COLO668 (cell line): ENCODE measurements at regions not wholly inside any gene's neighbourhood (a gene's known extent, or its start where the extent isn't known, plus 50 kb on each side); places are given as distances from the start of the nearest gene placed in this dataset.
"Not testable (repeated sequence)": the region's sequence is repeated elsewhere in the genome, so short reads cannot be mapped to it uniquely, and the experiment has no call there.

Experiments
- DNase-seq: peaks from one replicate; lab custom pipeline; 2025; ENCODE audit not compliant: unreplicated experiment; lab: John Stamatoyannopoulos, UW

DNA sequence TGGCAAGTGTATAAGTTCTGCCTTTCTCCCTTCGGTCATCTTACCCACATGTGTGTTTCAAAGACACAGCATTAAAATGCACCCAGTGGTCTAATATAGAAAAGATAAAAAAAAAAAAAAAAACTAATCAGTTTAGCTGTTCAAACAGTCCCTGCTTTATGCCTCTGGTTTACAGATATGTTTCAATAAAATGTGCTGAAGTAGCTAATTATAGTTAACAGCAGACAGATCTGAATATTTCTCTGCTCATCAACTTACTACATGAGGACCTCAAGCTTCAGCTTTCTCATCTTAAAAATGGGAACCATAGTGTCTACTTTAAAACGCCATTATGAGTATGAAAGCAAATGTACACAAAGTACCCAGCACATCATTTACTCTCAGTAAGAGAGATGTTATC, 280.6 kb upstream of the DEFB112 start:
- no peak for DNase-seq

DNA sequence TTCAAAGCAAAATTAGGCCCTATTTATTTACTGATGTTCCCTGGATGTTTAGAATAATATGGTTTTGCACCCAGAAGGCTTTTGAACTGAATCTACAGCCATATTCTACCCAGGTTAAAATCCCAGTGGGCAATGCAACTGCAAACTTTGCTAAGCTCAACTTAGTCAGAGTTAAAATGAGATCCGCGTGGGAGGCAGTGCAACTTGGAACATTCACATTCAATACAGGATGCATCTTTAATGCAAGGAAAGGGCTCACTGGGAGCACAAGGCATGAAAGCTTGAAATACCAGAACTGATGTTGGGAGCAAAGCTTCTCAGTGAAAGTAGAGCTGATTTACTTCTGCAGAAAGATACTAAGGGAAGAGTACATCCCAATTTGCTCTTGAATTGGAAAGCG, 281.2 kb upstream of the DEFB112 start:
- DNase-seq, result no peak

DNA sequence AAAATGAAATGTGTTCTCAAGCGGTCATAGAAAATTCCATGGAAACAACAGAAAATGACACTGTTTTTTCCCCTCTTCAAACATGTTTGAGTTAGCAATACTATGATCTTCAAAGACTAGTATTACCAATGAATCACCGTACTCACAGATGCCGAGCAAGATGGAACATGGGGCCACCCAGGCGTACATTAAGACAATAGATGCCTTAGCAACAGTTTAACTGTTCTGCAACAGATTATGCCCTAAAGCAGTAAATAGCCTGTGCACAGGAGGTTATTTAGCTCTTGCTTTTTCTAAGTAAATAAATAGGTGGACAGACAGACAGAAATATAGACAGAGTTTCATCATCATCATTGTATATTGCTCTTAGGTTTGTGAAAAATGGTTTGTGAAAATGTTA, 284.0 kb upstream of the DEFB112 start:
- DNase-seq, result no peak

DNA sequence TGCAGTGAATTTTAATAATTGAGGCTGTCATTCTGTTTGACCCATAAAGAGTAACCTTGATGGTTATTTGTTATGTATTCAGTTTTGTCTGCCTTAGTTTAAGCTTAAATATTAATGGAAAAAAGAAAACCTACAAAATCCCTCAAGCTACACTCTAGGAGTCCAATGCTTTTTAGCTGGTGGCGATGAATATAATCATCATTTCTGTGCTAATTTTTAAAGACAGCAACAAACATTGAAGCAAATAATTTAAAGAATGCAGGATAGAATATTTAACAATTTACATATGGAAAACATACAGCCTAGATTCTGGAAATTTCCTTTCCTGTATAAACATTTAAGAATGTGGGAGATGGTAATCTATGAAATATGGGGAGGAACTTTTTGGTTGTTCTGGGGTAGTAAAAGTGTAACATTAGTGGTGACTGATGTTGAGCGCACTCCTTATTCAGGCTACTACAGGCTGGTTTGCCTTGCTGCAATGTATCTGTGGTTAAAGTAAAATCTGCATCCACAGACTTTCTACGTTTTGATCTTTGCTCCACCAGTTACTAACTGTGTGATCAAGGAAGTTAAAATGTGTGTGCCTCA, 287.9 kb upstream of the DEFB112 start:
- DNase-seq, result no peak

DNA sequence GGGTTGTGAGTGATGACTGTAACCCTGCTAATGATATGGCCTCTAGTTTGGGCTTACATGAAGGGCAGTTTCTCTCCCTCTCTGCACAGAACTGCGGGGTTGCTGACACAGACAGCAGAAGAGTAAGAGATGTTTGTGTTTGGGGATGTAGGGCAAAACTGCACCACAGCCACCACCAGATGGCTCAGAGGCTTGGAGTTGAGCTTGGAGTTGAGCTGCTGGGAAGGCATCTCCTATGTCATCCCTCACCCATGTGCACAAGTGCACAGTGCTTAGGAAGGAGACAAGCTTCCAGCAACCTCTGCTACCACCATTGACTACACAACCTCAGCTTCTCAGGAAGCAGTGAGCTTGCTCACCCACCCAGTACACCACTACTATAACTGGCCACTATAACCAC, 303.9 kb upstream of the DEFB112 start:
- no peak for DNase-seq

DNA sequence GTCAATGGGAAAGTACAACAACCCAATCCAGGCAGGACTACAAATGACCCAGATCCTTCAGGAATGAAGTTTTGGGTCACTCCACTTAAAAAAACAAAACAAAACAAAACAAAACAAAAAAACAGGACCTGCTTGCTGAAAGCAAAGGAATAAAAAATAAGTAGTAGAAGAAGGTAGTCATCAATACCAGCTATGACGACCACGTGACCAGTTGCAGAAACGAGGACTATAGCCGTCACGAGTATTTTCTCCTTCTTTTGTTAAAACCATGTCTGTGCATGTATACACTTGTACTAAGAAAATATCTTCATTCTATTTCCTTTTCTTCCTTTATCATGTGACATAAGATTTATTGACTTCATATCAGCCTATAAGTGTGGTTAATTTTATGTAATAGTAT, 308.4 kb upstream of the DEFB112 start:
- no peak for DNase-seq

DNA sequence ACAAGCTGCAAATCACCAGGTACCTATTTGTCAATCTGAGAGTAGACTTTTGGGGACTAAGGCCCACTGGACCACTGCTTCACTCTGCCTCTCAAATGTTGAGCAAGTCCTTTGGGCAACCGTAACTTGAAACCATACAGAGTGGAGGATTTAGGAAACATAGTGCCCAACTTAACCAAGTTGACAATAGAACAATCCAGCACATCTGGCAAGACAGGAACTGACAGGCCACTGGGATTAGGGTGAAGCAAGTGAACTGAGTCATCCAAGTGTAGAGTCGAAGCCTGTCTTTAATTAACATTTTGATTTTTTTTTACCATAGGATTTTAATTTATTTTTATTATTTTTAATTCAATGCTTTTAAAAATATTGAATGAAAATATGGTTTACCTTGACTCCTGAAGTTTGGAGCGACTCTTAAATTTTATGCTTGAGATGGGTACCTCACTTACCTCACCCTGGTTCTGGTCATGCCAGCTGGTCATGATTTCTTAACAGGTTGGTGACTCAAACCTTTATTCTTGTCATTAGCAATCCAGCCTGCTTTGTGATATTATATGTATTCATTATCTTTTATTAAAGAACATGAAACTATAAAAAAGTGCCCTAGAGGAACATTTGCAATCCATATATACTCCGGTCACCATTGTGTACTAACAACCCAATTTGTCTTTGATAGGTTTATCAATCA, 312.1 kb upstream of the DEFB112 start:
- DNase-seq, result no peak

DNA sequence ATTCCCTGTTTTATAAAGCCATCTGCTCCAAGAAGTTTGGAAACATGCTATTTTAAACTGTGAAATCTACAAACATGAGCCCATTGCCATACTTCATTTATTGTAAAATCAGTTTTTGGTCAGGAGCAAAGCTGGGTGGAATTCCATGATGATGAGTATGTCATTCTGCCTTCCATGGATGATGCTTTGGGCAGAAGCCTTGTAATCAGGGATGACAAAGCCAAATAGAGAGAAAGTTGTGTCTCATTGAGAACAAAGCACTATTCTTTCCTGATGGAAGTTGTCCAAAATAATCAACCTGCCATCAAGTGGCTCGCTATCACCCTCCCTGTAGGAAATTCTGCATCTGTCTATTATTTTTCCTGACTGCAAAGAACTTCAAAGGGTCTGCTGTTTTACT, 313.0 kb upstream of the DEFB112 start:
- no peak for DNase-seq

DNA sequence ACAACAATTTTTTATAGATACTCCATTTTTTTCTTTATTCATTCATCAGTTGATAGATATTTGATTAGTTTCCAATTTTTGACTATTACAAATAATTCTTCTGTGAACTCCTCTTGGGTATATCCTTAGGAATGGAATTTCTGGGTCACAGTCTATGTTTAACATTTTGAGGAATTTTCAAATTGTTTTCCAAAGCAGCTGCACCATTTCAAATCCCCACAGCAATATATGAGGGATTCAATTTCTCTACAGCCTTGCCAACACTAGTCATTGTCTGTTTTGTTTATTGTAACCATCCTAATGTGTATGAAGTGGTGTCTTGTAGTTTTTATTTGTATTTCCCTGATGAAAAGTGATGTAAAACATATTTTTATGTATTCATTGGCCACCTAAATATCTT, 320.3 kb upstream of the DEFB112 start:
- DNase-seq, result no peak

DNA sequence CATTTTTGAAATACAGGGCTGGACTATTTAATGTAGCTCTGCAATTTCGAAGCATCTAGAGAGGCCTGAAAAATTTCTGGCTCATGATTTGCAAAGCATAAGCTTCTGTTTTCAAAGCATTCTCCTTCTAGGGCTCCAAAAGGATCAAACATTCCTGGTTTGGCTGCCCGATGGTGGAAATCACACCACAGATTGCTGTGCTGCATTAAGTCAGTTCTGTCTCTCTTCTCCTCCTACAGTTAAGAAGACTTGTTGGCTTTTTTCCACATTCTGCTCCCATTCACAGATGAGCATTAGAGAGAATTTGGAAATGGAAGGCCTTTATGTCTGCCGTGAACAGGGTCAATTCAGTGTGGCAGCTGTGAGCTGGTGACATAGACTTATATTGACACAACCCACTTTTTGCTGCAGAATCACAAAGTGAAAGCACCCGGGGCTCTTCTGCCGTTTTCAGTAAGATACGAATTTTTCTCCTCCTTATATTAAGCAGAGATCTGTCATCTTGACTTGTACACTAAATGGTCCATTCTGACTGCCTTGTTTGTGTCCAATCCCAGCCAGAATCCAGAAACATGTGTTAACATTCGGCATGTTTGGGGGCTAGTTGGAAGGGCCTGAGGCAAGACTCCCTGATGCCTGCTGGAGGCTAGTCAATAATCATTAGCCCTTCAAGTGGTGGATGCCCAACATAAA, 330.8 kb upstream of the DEFB112 start:
- DNase-seq, result no peak

DNA sequence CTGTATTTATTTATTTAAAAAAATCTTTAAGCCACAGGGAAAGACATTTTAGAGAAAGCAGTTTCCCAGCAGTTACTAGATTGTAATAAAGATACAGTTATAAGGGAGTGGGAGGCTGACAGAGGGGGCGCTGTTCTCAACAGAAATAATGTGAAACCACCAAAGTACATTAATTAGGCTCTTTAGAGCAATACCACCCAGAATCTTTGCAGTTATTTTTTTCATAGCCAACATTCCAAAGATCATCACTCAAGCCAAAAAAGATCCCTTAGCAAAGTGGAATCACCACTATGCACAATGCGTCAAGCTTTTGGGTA, 331.3 kb upstream of the DEFB112 start:
- no peak for DNase-seq

DNA sequence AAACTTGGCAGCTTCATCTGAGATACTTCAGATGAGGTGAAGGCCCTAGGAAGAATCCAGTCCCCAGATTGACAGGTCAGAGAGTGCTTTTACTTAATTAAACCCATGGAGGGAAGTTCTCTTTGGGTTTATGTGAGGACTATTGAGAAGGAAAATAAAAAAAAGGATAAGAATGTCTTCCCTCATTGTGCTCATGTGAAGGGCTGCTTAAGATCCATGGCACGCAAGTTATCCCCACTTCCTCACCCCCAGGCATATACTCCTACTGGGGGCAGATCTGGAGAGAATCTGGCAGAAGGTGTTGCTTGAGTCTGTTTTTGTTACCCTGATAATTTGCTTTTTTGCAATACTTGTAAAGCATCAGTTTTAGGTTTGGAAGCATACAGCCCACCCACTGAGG, 322.9 kb upstream of the TFAP2D start:
- no peak for DNase-seq

DNA sequence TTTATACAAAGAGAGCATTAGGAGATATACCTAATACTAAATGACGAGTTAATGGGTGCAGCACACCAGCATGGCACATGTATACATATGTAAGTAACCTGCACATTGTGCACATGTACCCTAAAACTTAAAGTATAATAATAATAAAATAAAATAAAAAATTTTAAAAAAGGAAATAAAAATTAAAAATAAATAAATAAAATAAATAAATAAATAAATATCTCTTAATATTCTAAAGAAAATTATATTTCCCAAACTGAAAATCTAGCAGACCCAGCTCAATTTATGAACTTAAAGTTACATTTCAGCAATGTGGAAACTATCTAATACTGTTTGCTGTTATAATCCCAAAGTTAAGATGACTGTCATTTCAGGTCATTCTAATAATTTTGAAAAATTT, 319.2 kb upstream of the TFAP2D start:
- not testable (repeated sequence) for DNase-seq

DNA sequence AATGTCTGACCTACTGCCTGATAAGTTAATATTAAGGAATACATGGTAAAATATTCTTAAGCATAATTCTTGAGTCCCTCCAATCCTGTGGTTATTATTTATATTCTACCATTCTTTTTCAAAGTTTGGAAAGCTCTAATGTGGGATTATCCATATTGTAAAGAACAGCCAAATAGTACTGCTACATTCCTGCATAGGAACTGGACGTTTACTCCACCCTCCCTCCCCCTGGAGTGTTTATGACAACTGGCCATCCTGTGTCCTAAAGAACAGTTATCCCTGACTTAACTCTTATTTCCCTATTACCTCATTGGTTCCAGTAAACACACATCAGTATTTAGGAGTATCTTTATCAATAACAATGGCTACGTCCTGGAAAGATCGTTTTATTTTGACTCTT, 308.7 kb upstream of the TFAP2D start:
- no peak for DNase-seq

DNA sequence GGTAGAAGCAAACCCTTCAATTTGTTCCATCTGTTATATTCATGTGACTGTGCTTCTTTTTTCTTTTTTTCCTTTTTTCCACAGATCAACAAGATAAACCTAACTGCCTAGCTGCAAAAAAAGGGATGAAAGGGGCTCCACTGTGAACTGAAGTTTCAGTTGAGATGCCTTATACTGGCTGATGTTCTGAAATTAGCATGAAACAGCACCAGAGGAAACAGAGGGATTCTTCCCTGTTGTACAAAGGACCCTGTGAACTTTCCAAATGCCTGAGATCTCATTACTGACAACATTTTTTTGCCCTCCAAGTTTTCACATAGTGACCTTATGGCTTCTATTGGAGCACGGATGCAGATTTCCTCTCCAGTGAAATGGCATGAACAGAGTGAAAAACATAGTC, 302.7 kb upstream of the TFAP2D start:
- no peak for DNase-seq

DNA sequence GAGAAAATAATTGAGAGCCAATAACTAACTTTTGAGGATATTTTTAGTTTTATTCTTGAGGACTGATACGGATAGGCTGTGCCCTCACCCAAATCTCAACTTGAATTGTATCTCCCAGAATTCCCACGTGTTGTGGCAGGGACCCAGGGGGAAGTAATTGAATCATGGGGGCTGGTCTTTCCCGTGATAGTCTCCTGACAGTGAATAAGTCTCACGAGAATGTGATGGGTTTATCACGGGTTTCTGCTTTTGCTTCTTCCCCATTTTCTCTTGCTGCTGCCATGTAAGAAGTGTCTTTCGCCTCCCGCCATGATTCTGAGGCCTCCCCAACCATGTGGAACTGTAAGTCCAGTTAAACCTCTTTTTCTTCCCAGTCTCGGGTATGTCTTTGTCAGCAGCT, 292.3 kb upstream of the TFAP2D start:
- not testable (repeated sequence) for DNase-seq

DNA sequence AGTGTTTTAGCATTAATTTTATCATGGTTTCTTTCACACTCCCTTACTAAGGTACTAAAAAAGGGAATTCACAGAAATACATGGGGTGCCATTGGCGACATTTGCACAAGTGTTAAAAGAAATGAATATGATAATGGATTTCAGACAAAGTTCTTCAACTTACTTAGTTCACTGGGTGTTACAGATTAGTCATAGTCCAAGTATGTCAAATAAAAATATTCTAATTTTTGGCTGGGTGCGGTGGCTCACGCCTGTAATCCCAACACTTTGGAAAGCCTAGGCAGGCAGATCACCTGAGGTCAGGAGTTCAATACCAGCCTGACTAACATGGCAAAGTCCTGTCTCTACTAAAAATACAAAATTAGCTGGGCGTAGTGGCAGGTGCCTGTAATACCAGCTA, 286.1 kb upstream of the TFAP2D start:
- DNase-seq, result no peak

DNA sequence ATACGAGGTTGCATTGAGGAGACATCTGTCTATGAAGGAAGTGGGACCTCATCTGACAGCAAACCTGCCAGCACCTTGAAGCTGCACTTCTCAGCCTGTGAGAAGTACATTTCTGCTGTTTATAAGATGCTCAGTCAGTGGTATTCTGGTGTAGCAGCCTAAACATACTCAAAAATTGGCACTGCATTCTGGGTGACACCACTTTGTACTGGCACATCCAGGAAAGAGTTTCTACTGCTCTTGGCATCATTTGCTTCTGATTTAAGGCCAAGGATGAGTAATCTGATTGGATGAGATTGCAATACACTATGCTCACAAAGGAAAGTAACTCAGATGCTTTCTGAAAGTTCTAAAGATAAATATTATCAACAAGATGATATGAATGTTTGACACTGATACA, 275.4 kb upstream of the TFAP2D start:
- no peak for DNase-seq

DNA sequence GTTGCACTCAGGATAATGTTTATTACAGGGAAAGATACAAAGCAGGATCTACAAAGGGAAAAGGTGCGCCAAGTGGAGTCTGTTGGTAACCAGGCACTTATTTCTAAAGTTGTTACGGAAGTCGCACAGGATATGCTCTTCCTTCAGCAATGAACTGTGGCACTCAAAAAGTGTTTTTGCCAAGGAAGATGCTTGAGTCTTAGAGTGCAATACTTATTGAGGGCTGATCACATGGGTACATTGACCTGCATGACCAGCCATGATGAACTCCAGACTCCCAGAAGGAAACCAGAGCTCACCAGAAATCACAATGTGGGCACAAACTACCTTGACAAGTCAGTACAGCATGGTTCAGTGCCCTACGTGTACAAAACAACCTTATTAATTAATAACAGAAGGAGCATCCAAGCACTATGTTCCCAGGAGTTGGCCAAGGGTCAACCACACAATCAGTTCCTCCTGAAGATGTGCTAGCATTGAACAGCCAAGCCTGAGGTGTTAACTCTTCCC, 270.7 kb upstream of the TFAP2D start:
- DNase-seq, result no peak

DNA sequence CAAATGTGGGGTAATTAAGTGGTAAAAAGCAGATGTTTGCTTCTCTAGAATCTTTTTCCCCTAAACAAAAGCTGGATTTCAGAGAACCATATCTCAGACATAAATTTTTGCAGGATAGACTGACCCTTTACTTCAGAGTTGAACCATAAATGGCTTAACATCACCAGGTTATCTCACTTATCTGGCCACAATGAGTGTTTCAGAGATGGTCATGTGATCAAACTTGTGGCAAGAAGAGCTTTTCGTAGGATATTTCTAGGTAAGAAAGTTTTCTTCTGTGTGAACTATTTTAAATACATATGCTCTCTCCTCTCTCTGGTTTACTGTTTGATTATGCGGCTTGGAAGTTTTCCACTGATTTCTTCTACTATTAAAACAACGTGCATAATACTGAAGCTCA, 270.2 kb upstream of the TFAP2D start:
- no peak for DNase-seq

DNA sequence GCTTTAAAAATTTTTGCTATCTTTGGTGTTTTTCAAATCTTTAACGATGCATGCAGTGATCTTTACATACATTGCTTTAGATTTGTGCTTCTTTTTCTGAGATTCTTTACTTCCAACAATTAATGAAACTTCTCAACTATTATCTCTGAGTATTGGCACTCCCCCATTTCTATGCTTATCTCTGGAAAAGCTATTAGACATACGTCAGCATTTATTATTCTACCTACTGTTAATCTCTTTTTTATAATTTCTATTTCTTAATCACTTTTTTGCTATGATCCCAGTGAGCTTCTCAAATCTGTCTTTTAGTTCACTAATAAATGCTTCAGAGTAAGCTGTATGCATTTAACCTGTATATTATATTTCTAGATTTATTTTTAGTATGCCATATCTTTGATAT, 264.2 kb upstream of the TFAP2D start:
- DNase-seq, result no peak

DNA sequence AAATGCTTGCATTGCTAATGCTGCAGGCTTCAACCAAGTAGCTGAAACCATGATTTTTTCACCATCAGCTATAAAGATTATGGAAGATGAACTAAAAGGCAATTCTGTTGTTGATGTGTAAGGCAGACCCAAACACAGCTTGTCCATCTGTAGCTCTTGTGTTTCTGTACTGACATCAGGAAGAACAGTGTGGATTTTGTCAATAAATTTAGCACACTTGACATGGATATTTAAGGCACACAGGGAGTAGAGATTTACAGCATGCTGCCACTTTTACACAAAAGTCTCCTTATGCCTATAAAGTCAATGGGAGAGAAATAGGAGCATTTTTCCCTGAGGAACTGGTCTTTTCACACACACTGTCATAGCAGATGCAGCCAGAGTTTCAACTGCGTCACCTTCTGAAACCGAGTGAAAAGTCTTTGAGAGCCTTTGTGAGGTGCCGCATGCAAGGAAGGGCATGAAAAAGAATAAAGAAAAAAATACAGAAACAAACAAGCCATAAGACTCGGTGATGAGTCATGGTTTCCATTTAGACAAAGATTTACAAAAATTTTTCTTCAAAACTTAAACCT, 261.4 kb upstream of the TFAP2D start:
- no peak for DNase-seq
